T-helper 17 cell (primary cell): ENCODE measurements at regions not wholly inside any gene's neighbourhood (a gene's known extent, or its start where the extent isn't known, plus 50 kb on each side); places are given as distances from the start of the nearest gene placed in this dataset.

Experiments
- ATAC-seq: fragments of 150-1000 bp; cut with Tn5 transposase; 2 replicates; pipeline ENCODE4 v1.10.0; 2021; ENCODE audit warnings: mild to moderate bottlenecking, moderate library complexity
- DNase-seq, 3 donors: peaks; one replicate each; pipeline versions ENCODE4 v3.0.0 to v3.0.0-alpha.2; 2020 to 2021
- H3K9me3 ChIP-seq: one replicate; pipeline ENCODE4 v1.7.0; 2013; ENCODE audit warnings: low read length, mild to moderate bottlenecking; ENCODE audit not compliant: control insufficient read depth, poor library complexity, severe bottlenecking
- H3K27ac Mint-ChIP-seq: one replicate; pipeline ENCODE4 v1.8.0; 2022; ENCODE audit warnings: mild to moderate bottlenecking, moderate library complexity, mixed read lengths
- H3K27me3 Mint-ChIP-seq: one replicate; pipeline ENCODE4 v1.8.0; 2022; ENCODE audit warnings: mixed read lengths
- H3K36me3 Mint-ChIP-seq: one replicate; pipeline ENCODE4 v1.8.0; 2022; ENCODE audit warnings: low read depth, mixed read lengths
- H3K4me1 Mint-ChIP-seq: one replicate; pipeline ENCODE4 v1.8.0; 2022; ENCODE audit warnings: mild to moderate bottlenecking, mixed read lengths
- H3K4me3 Mint-ChIP-seq: one replicate; pipeline ENCODE4 v1.8.0; 2022; ENCODE audit warnings: mild to moderate bottlenecking, moderate library complexity, mixed read lengths

GRCh38 chr21:25323356-25323949 lies 283.8 kb downstream of the MRPL39 start:
- Mint-ChIP-seq H3K4me3 (no peak overlapping the region), H3K27me3 (no peaks in the 10 kb centered on the region)

GRCh38 chr21:25314247-25314646 lies 293.0 kb downstream of the MRPL39 start:
- H3K4me3 Mint-ChIP-seq = no peak overlapping the region
- H3K9me3 ChIP-seq = no peaks in the 10 kb centered on the region
- H3K36me3 Mint-ChIP-seq = no peaks in the 10 kb centered on the region
- DNase-seq = no peak
- no peak for ATAC-seq
- peaks cover 3% of the 10 kb centered on the region for H3K4me1 Mint-ChIP-seq
- H3K27me3 Mint-ChIP-seq = no peaks in the 10 kb centered on the region
- no peak overlapping the region for H3K27ac Mint-ChIP-seq

More at GRCh38 chr21:25323356-25323949, 283.8 kb downstream of the MRPL39 start:
- H3K9me3 ChIP-seq = no peaks in the 10 kb centered on the region
- no peak for ATAC-seq
- Mint-ChIP-seq H3K27ac (no peak overlapping the region), H3K4me1 (no peaks in the 10 kb centered on the region), H3K36me3 (no peaks in the 10 kb centered on the region)
- DNase-seq = no peak

GRCh38 chr21:25313829-25314228 lies 293.5 kb downstream of the MRPL39 start:
- H3K27me3 Mint-ChIP-seq = no peaks in the 10 kb centered on the region
- DNase-seq (no peak), ATAC-seq (no peak)
- H3K9me3 ChIP-seq = no peaks in the 10 kb centered on the region
- H3K27ac Mint-ChIP-seq = no peak overlapping the region
- no peak overlapping the region for H3K4me3 Mint-ChIP-seq
- H3K4me1 Mint-ChIP-seq = peaks cover 3% of the 10 kb centered on the region
- H3K36me3 Mint-ChIP-seq = no peaks in the 10 kb centered on the region

DNA sequence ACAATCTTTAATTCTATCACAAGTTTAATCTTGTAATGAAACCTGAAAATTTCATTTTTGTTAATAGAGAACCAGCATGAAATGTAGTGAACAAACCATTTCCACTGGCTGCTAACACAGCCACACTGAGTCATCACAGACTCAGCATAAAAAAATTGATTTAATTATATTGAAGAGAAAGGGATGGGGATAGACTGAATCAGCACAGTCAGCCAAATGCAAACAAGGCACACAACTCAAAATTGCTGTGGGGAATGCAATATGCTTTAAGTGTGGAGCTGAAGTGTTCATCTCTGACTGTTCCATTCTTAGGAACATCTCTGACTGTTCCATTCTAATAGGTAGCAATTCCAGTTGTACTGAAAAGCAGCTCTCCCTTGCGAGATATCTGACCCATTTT lies 299.8 kb downstream of the MRPL39 start:
- no peak overlapping the region for H3K27ac Mint-ChIP-seq
- H3K4me3 Mint-ChIP-seq = no peak overlapping the region
- H3K36me3 Mint-ChIP-seq = no peaks in the 10 kb centered on the region
- H3K9me3 ChIP-seq = no peaks in the 10 kb centered on the region
- H3K4me1 Mint-ChIP-seq = no peaks in the 10 kb centered on the region
- DNase-seq (no peak), ATAC-seq (no peak)
- peaks cover 10% of the 10 kb centered on the region for H3K27me3 Mint-ChIP-seq

- H3K9me3 ChIP-seq = no peaks in the 10 kb centered on the region
- Mint-ChIP-seq H3K27ac (no peak overlapping the region), H3K27me3 (peaks cover 10% of the 10 kb centered on the region), H3K4me1 (no peaks in the 10 kb centered on the region), H3K36me3 (no peaks in the 10 kb centered on the region), H3K4me3 (no peak overlapping the region)
- ATAC-seq (no peak), DNase-seq (no peak)
These were observed 302.7 kb downstream of the MRPL39 start for GRCh38 chr21:25304611-25305010.

DNA sequence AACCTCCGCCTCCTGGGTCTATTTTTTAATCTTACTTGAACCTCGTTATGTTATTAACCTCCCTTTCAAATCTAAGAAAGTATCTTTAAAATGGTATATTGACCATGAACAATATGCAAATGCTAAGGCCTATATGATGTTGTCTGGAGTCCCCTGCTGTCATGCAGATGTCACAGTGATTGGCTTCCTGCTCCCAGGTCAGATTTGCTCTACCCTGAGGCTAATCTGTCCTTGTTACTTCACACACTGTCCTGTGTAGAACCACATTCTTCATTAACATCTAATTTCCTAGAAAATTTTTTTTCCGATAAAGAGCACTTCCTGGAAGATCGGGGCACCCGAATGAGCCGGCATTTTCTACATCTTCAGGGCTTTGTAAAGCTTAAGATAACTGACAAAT lies 306.6 kb downstream of the MRPL39 start:
- DNase-seq (no peak), ATAC-seq (no peak)
- no peaks in the 10 kb centered on the region for H3K36me3 Mint-ChIP-seq
- peaks cover 10% of the 10 kb centered on the region for H3K27me3 Mint-ChIP-seq
- no peaks in the 10 kb centered on the region for H3K9me3 ChIP-seq
- H3K4me3 Mint-ChIP-seq = no peak overlapping the region
- H3K4me1 Mint-ChIP-seq = no peaks in the 10 kb centered on the region
- H3K27ac Mint-ChIP-seq = no peak overlapping the region

DNA sequence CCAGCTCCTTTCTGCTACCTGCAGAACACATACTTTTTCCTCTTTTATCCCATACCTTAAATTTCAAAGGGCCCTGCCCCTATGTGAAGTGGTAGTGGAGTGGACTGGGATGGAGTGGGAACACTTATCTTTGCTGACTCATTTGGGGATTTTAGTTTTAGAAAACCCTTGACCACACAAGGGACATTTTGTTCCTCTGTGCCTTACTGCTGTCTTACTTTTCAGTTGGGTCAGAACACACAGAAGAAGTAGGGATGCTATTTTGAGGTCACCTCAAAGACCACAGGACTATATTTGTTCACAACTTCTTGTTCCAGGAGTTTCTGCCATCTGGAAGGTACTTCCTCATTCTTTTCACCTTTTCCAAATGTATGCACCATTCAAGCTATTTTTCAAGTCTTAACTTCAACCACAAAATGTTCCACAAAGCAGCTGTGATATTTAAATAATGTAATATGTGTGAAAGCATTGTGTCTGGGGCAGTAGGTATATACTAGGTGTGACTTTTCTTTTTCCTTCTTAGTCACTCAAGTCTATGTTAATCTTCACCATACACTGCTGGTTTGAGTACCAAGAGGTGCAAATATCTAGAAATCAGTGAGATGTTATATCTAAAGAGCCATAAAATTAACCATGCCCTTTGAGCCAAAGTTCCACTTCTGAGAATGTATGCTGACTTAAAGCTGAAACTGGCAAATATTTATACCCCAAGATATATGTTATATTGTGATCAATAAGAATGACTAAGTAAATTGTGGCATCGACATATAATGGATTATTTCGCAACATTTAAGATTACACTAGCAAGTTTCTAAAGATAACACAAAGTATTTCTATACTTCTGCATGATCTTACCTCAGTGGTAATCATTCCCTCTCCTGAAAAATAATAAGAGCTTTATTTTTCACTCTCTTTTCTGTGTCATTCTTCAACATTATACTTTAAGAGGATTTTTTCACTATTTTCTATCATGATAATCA lies 308.5 kb downstream of the MRPL39 start:
- ATAC-seq (no peak), DNase-seq (no peak)
- H3K4me1 Mint-ChIP-seq = no peaks in the 10 kb centered on the region
- no peak overlapping the region for H3K27ac Mint-ChIP-seq
- no peak overlapping the region for H3K4me3 Mint-ChIP-seq
- H3K9me3 ChIP-seq = no peaks in the 10 kb centered on the region
- H3K36me3 Mint-ChIP-seq = no peaks in the 10 kb centered on the region
- peaks cover 2% of the 10 kb centered on the region for H3K27me3 Mint-ChIP-seq

- Mint-ChIP-seq H3K27me3 (no peaks in the 10 kb centered on the region), H3K27ac (no peak overlapping the region), H3K4me1 (no peaks in the 10 kb centered on the region), H3K4me3 (no peak overlapping the region), H3K36me3 (no peaks in the 10 kb centered on the region)
- no peaks in the 10 kb centered on the region for H3K9me3 ChIP-seq
- DNase-seq = no peak
- no peak for ATAC-seq
These were observed 310.2 kb downstream of the MRPL39 start for GRCh38 chr21:25297117-25297516.

DNA sequence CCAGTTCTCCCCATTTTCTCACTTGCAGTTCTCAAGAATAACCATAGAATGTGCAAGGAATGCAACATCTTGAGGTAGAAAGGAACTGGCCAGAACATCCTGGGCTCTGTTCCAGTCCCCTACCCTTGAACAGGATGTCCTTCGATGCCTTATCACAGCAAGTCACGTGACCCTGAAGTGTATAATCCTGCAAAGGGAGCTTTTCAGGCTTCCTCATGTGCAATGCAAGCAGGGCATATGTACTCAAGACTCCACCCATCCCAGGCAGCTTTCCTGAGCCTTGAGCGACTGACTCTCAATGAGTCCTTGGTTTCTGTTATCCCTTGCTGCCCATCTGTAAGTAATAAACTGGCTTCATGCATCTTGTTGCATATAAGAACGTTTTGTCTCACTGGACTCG lies 311.0 kb downstream of the MRPL39 start:
- H3K27ac Mint-ChIP-seq = no peak overlapping the region
- DNase-seq = no peak
- H3K4me1 Mint-ChIP-seq = no peaks in the 10 kb centered on the region
- H3K9me3 ChIP-seq = no peaks in the 10 kb centered on the region
- H3K36me3 Mint-ChIP-seq = no peaks in the 10 kb centered on the region
- H3K4me3 Mint-ChIP-seq = no peak overlapping the region
- no peaks in the 10 kb centered on the region for H3K27me3 Mint-ChIP-seq
- no peak for ATAC-seq

- Mint-ChIP-seq H3K4me3 (no peak overlapping the region), H3K36me3 (no peaks in the 10 kb centered on the region), H3K4me1 (no peaks in the 10 kb centered on the region), H3K27me3 (no peaks in the 10 kb centered on the region), H3K27ac (no peak overlapping the region)
- no peaks in the 10 kb centered on the region for H3K9me3 ChIP-seq
- ATAC-seq (no peak), DNase-seq (no peak)
These were observed 314.9 kb downstream of the MRPL39 start for GRCh38 chr21:25292396-25292795.

DNA sequence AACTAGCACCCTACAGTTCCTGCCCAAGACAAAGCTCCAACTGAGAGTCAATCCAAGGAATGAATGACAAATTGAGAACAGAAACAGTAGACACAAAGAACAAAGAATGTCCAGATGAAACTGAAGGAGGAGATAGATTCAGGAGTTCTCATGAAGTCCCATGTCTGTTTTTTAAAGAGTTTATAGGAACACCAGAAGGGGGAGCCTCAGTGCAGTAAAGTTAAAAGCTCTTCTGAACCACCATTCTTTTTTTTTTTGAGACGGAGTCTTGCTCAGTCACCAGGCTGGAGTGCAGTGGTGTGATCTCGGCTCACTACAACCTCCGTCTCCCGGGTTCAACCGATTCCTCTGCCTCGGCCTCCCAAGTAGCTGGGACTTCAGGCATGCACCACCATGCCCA lies 323.6 kb downstream of the MRPL39 start:
- Mint-ChIP-seq H3K27ac (no peak overlapping the region), H3K36me3 (no peaks in the 10 kb centered on the region), H3K4me1 (no peaks in the 10 kb centered on the region), H3K4me3 (no peak overlapping the region), H3K27me3 (peaks cover 6% of the 10 kb centered on the region)
- no peaks in the 10 kb centered on the region for H3K9me3 ChIP-seq
- DNase-seq = no peak
- no peak for ATAC-seq

- Mint-ChIP-seq H3K36me3 (no peaks in the 10 kb centered on the region), H3K4me3 (no peak overlapping the region), H3K27me3 (peaks cover 6% of the 10 kb centered on the region), H3K4me1 (no peaks in the 10 kb centered on the region), H3K27ac (no peak overlapping the region)
- H3K9me3 ChIP-seq = no peaks in the 10 kb centered on the region
- ATAC-seq = no peak
- no peak for DNase-seq
These were observed 326.1 kb downstream of the MRPL39 start for GRCh38 chr21:25281134-25281533.

- Mint-ChIP-seq H3K27ac (no peak overlapping the region), H3K27me3 (peaks cover 6% of the 10 kb centered on the region), H3K36me3 (no peaks in the 10 kb centered on the region), H3K4me3 (no peak overlapping the region), H3K4me1 (no peaks in the 10 kb centered on the region)
- DNase-seq (no peak), ATAC-seq (no peak)
- H3K9me3 ChIP-seq = no peaks in the 10 kb centered on the region
These were observed 327.2 kb downstream of the MRPL39 start for GRCh38 chr21:25280061-25280460.

- H3K4me1 Mint-ChIP-seq = no peaks in the 10 kb centered on the region
- H3K9me3 ChIP-seq = no peaks in the 10 kb centered on the region
- H3K4me3 Mint-ChIP-seq = no peak overlapping the region
- no peaks in the 10 kb centered on the region for H3K36me3 Mint-ChIP-seq
- DNase-seq = no peak
- H3K27me3 Mint-ChIP-seq = no peaks in the 10 kb centered on the region
- no peak for ATAC-seq
- no peak overlapping the region for H3K27ac Mint-ChIP-seq
These were observed 333.3 kb downstream of the MRPL39 start for GRCh38 chr21:25273959-25274358.
